Upper lobe of right lung (tissue), 1 donor: ENCODE measurements at regions not wholly inside any gene's neighbourhood (a gene's known extent, or its start where the extent isn't known, plus 50 kb on each side); places are given as distances from the start of the nearest gene placed in this dataset.
"Not testable (repeated sequence)": the region's sequence is repeated elsewhere in the genome, so short reads cannot be mapped to it uniquely, and the experiment has no call there.

Experiments
- ATAC-seq: fragments of 200-7000 bp; cut with Tn5 transposase; one replicate; pipeline ENCODE4 v1.9.1; 2020; ENCODE audit warnings: mild to moderate bottlenecking, moderate library complexity
- DNase-seq: peaks from one replicate; pipeline ENCODE4 v3.0.0-alpha.2; 2020
- H3K27ac ChIP-seq: fragments of 200-600 bp; one replicate; pipeline ENCODE4 v1.8.0; 2022
- H3K27me3 ChIP-seq: fragments of 200-600 bp; one replicate; pipeline ENCODE4 v1.8.0; 2022; ENCODE audit warnings: mild to moderate bottlenecking
- H3K36me3 ChIP-seq: fragments of 200-600 bp; one replicate; pipeline ENCODE4 v1.8.0; 2022
- H3K4me1 ChIP-seq: fragments of 200-600 bp; one replicate; pipeline ENCODE4 v1.8.0; 2022
- H3K4me3 ChIP-seq: fragments of 200-600 bp; one replicate; pipeline ENCODE4 v1.8.0; 2022; ENCODE audit warnings: mild to moderate bottlenecking
- H3K9me3 ChIP-seq: fragments of 200-600 bp; one replicate; pipeline ENCODE4 v1.8.0; 2022
- CTCF ChIP-seq: fragments of 200-600 bp; IDR thresholded peaks from one replicate; pipeline ENCODE4 v1.8.0; 2022; ENCODE audit warnings: antibody characterized with exemption
- intact Hi-C: fragments of 100-400 bp; cut with DNase I; formaldehyde crosslinking; loops from one replicate; pipeline ENCODE4 v1.11.0; 2022
- donor health status: DM: no; HTN: yes; CAD: no; lungs with severe emphysema.

GRCh38 chr12:67045650-67046049 is 223.5 kb upstream of the CAND1 start:
- TF ChIP-seq CTCF: no peak
- intact Hi-C loops: no loop called here
- DNase-seq (no peak), ATAC-seq (no peak)
- Histone ChIP-seq H3K9me3 (no peaks in the 10 kb centered on the region), H3K4me1 (no peaks in the 10 kb centered on the region), H3K36me3 (no peaks in the 10 kb centered on the region), H3K27me3 (no peaks in the 10 kb centered on the region), H3K4me3 (no peak overlapping the region), H3K27ac (no peak overlapping the region)

- DNase-seq (no peak), ATAC-seq (no peak)
- no peaks in the 10 kb centered on the region for H3K9me3 ChIP-seq
- no peak overlapping the region for H3K27ac ChIP-seq
- H3K27me3 ChIP-seq: no peaks in the 10 kb centered on the region
- no peaks in the 10 kb centered on the region for H3K4me1 ChIP-seq
- no peak overlapping the region for H3K4me3 ChIP-seq
- intact Hi-C loops: no loop called here
- H3K36me3 ChIP-seq: no peaks in the 10 kb centered on the region
- no peak for TF ChIP-seq CTCF
These were observed 223.1 kb upstream of the CAND1 start for GRCh38 chr12:67046062-67046461.

- ATAC-seq (no peak), DNase-seq (no peak)
- Histone ChIP-seq H3K36me3 (no peaks in the 10 kb centered on the region), H3K9me3 (no peaks in the 10 kb centered on the region), H3K4me1 (no peaks in the 10 kb centered on the region), H3K27me3 (no peaks in the 10 kb centered on the region), H3K27ac (no peak overlapping the region), H3K4me3 (no peak overlapping the region)
- intact Hi-C loops: no loop called here
- TF ChIP-seq CTCF: no peak
These were observed 221.5 kb upstream of the CAND1 start for GRCh38 chr12:67047634-67048033.

GRCh38 chr12:67048371-67048770 is 220.8 kb upstream of the CAND1 start:
- intact Hi-C loops: no loop called here
- Histone ChIP-seq H3K4me3 (no peak overlapping the region), H3K4me1 (no peaks in the 10 kb centered on the region), H3K36me3 (no peaks in the 10 kb centered on the region), H3K27me3 (no peaks in the 10 kb centered on the region), H3K9me3 (no peaks in the 10 kb centered on the region), H3K27ac (no peak overlapping the region)
- DNase-seq: no peak
- TF ChIP-seq CTCF: no peak
- no peak for ATAC-seq

- H3K4me3 ChIP-seq, ATAC-seq, H3K4me1 ChIP-seq, intact Hi-C loops, H3K27ac ChIP-seq, H3K27me3 ChIP-seq, H3K36me3 ChIP-seq, DNase-seq, H3K9me3 ChIP-seq: not testable (repeated sequence)
These were observed 220.0 kb upstream of the CAND1 start for GRCh38 chr12:67049199-67049598.

GRCh38 chr12:67052981-67053380 is 216.2 kb upstream of the CAND1 start:
- DNase-seq (no peak), ATAC-seq (no peak)
- no peak for TF ChIP-seq CTCF
- Histone ChIP-seq H3K4me3 (no peak overlapping the region), H3K27ac (no peak overlapping the region), H3K36me3 (no peaks in the 10 kb centered on the region), H3K9me3 (no peaks in the 10 kb centered on the region), H3K27me3 (no peaks in the 10 kb centered on the region), H3K4me1 (no peaks in the 10 kb centered on the region)
- intact Hi-C loops: no loop called here
